KOPT-K1 (cell line): ENCODE measurements at regions not wholly inside any gene's neighbourhood (a gene's known extent, or its start where the extent isn't known, plus 50 kb on each side); places are given as distances from the start of the nearest gene placed in this dataset.

Experiments
- H3K27ac ChIP-seq: fragments of 200-600 bp; sonication (generic); 2 replicates; pipeline ENCODE4 v1.5.1; 2016; ENCODE audit warnings: antibody characterized with exemption, mild to moderate bottlenecking, low read depth, low read length; ENCODE audit not compliant: poor library complexity, severe bottlenecking
- H3K36me3 ChIP-seq: fragments of 200-600 bp; sonication (generic); 2 replicates; pipeline ENCODE4 v1.5.1; 2017; ENCODE audit warnings: antibody characterized with exemption, mild to moderate bottlenecking, low read length, moderate library complexity; ENCODE audit not compliant: insufficient read depth
- H3K9me3 ChIP-seq: fragments of 200-600 bp; sonication (generic); 2 replicates; pipeline ENCODE4 v1.5.1; 2017; ENCODE audit warnings: antibody characterized with exemption, low read length, mild to moderate bottlenecking; ENCODE audit not compliant: insufficient read depth, poor library complexity, severe bottlenecking

DNA sequence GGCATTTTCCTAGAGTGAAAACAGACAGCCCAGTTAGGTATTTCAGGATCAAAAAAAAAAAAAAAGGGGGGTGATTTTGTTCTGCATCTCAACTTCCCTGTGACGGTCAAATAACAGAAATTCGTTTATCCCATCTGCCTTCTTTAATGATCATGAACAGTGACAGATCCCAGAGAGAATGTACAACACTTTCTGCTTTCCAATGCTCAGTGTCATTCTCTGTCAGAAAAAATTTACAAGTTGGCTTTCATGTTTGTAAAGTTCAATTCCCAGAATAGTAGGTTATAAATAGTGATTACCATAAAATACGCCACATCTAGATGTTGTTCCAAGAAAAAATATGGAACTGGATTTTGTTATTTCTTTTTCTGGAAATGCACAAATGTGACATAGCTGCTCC is 1013.2 kb upstream of the PHF14 start:
- no peaks in the 10 kb centered on the region for H3K9me3 ChIP-seq
- no peaks in the 10 kb centered on the region for H3K36me3 ChIP-seq
- H3K27ac ChIP-seq, result no peak overlapping the region

DNA sequence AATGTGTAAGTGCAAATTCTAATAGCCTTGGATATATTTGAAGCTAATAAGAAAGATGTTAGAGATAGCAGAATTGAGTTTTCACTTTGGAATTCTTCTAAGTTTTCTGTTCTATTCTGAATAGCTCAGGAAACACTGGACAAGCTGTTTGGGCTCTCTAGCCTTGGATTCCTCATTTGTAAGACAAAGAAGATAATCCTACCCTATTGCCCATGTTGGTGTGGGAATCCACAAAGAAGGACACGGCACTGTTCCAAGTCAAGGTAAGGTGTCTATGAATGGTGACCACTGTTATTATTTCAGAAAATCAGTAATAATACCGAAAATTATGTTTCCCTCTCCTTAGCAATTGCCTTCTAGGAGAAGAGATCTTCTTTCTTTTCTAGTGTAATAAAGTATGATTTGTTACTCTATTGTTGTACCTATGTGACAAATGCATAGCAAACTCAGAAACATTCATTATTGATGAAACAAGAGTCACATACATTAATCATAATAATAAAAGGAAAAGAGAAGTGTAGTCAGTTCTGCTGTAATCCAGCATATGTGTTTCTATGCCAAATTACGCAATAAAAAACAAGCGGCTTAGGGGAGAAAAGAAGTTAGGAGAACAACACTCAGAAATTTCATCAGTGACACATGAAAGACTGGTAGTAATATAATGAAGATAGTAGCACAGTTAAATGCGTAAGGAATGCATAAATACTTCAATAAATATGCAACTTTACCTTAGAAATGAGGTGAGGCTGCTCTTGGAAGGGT is 1012.3 kb upstream of the PHF14 start:
- Histone ChIP-seq H3K27ac (no peak overlapping the region), H3K36me3 (no peaks in the 10 kb centered on the region), H3K9me3 (no peaks in the 10 kb centered on the region)

DNA sequence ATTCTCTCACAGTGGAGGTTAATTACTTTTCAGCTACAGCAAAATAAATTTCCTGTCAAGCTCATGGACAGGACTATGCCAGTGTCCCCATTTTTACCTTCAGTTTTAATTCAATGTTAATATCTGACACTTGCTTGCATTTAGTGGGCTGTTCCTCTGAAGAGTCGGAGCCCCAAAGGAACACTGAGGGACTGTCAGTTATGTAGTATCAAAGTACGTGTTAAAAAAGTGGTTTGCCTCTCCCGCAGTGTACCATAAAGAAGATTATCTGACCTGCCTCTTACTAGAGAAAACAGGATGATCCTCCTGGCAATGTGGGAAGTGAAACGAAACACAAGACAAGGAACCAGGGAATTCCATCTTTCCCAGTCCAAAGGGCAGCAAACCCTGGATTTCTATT is 1010.9 kb upstream of the PHF14 start:
- no peaks in the 10 kb centered on the region for H3K9me3 ChIP-seq
- H3K27ac ChIP-seq, result no peak overlapping the region
- no peaks in the 10 kb centered on the region for H3K36me3 ChIP-seq

DNA sequence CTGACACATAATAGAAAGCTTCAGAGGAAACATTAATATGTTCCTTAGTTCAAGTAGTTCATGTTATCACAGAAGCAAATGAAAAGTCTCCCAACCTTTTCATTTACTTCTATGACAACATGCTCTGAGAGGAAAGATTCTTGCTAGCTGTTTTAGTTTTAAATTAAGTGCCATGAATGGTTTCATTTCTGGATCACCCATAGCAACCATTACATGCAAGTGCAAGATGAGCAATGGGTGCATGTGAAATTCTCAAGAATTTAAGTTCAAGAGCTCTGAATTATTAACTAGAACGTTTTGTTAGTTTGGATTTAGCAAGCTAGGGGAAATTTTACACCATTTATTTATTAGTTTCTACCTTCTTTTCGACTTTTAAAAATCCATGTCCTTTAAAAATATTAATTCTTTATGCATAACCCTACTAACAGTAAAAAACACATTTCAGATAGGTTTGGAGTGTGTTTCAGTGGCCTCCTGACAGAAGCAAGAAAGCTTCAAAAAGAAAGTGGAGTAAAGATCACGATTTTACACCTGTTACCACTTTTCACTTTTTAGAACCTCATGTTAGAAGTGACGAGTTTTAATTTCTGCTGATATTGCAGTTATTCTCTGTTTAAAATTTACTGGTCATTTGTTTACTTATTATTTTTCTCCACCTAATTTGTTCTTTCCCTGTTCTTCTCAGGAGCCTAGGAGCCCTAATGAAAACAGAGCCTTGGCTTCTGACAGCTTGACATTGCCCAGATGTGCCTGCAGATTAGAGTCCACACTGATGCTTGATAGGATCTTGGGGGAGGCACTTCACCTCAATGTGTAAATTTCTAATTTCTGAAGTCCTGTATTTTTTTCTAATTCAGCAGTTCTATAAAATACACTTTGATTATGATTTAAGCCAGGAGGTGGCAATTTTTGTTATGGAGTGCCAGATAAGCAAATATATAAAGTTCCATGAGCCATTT is 995.3 kb upstream of the PHF14 start:
- H3K36me3 ChIP-seq, result no peaks in the 10 kb centered on the region
- no peak overlapping the region for H3K27ac ChIP-seq
- no peaks in the 10 kb centered on the region for H3K9me3 ChIP-seq

- Histone ChIP-seq H3K36me3 (no peaks in the 10 kb centered on the region), H3K27ac (no peak overlapping the region), H3K9me3 (no peaks in the 10 kb centered on the region)
Measured at GRCh38 chr7:9981742-9982349, 991.8 kb upstream of the PHF14 start.

DNA sequence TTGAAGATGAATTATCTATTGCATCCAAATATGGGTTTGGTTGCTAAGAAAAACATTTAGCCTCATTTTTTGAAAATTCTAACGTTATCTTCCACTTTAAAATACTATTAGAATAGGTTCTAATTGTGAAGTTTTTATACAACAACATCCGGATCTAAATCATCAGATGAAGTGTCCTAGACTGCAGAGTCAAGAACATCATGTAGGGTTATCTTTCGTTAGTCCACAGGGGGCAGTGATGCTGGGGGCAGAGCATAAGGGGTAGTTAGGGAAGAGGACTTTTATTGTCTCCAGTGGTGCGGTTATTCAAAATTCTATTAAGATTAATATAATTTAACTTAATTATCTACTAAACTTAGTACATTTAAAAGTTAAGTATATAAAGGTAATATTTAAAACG is 990.6 kb upstream of the PHF14 start:
- Histone ChIP-seq H3K36me3 (no peaks in the 10 kb centered on the region), H3K27ac (no peak overlapping the region), H3K9me3 (no peaks in the 10 kb centered on the region)

- no peak overlapping the region for H3K27ac ChIP-seq
- no peaks in the 10 kb centered on the region for H3K9me3 ChIP-seq
- no peaks in the 10 kb centered on the region for H3K36me3 ChIP-seq
Measured at GRCh38 chr7:10015687-10016086, 958.0 kb upstream of the PHF14 start.

DNA sequence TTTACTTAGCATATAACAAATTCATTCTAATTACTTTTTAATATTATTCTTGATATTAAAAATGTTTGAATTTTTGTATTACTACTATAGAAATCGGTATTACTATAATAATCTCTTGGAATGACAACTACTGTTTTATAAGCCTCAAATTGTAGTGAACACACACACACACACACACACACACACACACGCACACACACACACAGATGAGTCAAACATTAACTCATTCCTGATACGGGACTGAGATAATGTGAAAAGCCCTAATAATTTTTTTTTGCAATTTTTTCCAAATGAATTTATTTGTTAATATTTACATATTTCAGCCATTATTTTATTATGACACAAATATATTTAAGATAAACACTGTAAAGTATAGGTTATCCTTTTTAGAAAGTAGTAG is 951.2 kb upstream of the PHF14 start:
- no peaks in the 10 kb centered on the region for H3K9me3 ChIP-seq
- no peaks in the 10 kb centered on the region for H3K36me3 ChIP-seq
- H3K27ac ChIP-seq, result no peak overlapping the region

DNA sequence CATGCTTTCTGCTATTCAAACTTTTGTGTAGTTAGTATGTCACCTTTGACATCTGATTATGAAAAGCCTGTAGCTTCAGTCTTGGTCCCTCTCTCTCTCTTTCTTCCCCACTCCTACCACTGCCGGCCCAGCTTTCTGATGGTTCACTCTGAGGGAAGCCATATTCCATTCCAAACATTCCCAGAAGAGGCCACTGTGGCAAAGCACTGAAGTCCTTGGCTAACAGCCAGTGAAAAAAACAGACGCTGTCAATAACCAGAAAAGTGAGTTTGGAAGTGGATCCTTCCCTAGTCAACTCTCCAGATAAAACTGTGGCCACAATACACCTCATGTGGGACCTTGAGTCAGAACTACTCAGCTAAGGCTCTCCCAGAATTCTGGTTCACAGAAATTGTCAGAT is 950.7 kb upstream of the PHF14 start:
- no peak overlapping the region for H3K27ac ChIP-seq
- no peaks in the 10 kb centered on the region for H3K36me3 ChIP-seq
- H3K9me3 ChIP-seq, result no peaks in the 10 kb centered on the region

- Histone ChIP-seq H3K27ac (no peak overlapping the region), H3K9me3 (no peaks in the 10 kb centered on the region), H3K36me3 (no peaks in the 10 kb centered on the region)
Measured at GRCh38 chr7:10034843-10035556, 938.7 kb upstream of the PHF14 start.

- Histone ChIP-seq H3K9me3 (no peaks in the 10 kb centered on the region), H3K27ac (no peak overlapping the region), H3K36me3 (no peaks in the 10 kb centered on the region)
Measured at GRCh38 chr7:10036693-10037092, 937.0 kb upstream of the PHF14 start.

- no peaks in the 10 kb centered on the region for H3K36me3 ChIP-seq
- no peak overlapping the region for H3K27ac ChIP-seq
- no peaks in the 10 kb centered on the region for H3K9me3 ChIP-seq
Measured at GRCh38 chr7:10038351-10038750, 935.3 kb upstream of the PHF14 start.

DNA sequence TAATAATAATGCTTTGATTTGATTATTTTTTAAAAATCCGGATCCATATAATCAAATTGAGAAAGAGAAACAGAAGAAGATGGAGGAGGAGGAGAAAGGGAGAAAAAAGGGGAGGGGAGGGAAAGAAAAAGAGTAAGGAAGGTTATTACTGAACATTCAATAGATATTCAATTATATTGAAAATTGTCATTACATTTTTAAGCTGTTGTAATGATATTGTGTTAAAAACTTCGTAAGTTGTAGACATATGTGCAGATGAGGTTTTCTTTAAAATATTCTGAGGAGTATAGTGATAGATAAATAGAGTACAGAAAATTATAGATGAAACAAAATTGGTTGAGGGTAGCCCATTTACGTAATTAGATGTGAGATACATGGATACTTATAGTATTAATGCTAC is 933.0 kb upstream of the PHF14 start:
- Histone ChIP-seq H3K27ac (no peak overlapping the region), H3K36me3 (no peaks in the 10 kb centered on the region), H3K9me3 (no peaks in the 10 kb centered on the region)

DNA sequence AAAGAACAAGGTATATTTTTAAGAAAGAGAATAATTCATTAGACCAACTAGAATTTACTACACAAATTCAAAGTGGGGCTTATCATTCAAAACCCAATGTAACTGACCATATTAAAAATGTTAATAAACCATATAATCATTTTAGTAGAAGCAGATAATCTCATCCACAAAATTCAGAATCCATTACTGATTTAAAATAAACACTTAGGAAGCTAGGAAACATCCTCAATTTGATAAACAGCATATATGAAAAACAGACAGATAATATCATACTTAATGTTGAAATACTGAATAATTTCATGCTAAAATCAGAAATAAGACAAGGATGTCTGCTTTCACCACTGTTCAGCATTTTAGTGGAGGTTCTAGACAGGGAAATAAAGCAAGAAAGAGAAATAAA is 902.8 kb upstream of the PHF14 start:
- Histone ChIP-seq H3K36me3 (no peaks in the 10 kb centered on the region), H3K9me3 (no peaks in the 10 kb centered on the region), H3K27ac (no peak overlapping the region)

- H3K27ac ChIP-seq, result no peak overlapping the region
- no peaks in the 10 kb centered on the region for H3K9me3 ChIP-seq
- no peaks in the 10 kb centered on the region for H3K36me3 ChIP-seq
Measured at GRCh38 chr7:10075866-10076265, 897.8 kb upstream of the PHF14 start.
